Omental fat pad (tissue), 3 donors: ENCODE measurements at regions not wholly inside any gene's neighbourhood (a gene's known extent, or its start where the extent isn't known, plus 50 kb on each side); places are given as distances from the start of the nearest gene placed in this dataset.

Experiments used
- ATAC-seq: fragments of 150-250 bp; one replicate; pipeline ENCODE4 v1.9.1; 2016; ENCODE audit warnings: mild to moderate bottlenecking, moderate library complexity; ENCODE audit not compliant: low FRiP score
- DNase-seq: peaks from one replicate; pipeline ENCODE4 v3.0.0-alpha.2; 2019; ENCODE audit warnings: low spot score
- TF ChIP-seq, protein P1 (sequence below), 3 donors: fragments of 450-650 bp; IDR thresholded peaks; one replicate each; pipeline ENCODE4 v1.5.1; 2016 to 2017; ENCODE audit warnings: antibody characterized with exemption in 3 of 3, mild to moderate bottlenecking in 3 of 3, moderate library complexity in 2 of 3

DNA sequence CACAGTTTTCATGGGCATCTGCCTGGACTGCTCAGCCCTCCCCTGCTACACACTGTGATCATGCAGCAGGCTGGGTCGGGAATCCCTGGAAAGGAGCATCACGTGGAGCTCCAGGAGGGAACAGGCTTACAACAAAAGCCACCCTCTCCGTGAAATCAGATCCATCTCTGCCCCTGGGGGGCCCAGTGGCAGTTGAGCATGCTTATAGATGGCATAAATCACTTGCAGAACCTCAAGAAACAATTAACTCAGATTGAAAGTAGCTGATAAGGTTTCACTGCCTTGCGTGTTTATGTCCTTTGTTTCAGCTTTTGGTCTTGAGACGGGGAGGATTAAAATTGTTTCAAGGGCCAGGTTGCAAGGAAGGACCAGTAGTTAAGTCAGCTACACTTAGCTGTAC, 354.8 kb upstream of the MEIS1 start:
- DNase-seq (no peak), ATAC-seq (no peak)
- TF ChIP-seq, protein P1, sequence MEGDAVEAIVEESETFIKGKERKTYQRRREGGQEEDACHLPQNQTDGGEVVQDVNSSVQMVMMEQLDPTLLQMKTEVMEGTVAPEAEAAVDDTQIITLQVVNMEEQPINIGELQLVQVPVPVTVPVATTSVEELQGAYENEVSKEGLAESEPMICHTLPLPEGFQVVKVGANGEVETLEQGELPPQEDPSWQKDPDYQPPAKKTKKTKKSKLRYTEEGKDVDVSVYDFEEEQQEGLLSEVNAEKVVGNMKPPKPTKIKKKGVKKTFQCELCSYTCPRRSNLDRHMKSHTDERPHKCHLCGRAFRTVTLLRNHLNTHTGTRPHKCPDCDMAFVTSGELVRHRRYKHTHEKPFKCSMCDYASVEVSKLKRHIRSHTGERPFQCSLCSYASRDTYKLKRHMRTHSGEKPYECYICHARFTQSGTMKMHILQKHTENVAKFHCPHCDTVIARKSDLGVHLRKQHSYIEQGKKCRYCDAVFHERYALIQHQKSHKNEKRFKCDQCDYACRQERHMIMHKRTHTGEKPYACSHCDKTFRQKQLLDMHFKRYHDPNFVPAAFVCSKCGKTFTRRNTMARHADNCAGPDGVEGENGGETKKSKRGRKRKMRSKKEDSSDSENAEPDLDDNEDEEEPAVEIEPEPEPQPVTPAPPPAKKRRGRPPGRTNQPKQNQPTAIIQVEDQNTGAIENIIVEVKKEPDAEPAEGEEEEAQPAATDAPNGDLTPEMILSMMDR (IDR thresholded peaks at IDR 0.05), result no peak

- ATAC-seq (no peak), DNase-seq (no peak)
- TF ChIP-seq, protein P1 (IDR thresholded peaks at IDR 0.05), result no peak
These were observed 361.8 kb upstream of the MEIS1 start for GRCh38 chr2:66073172-66073571.

DNA sequence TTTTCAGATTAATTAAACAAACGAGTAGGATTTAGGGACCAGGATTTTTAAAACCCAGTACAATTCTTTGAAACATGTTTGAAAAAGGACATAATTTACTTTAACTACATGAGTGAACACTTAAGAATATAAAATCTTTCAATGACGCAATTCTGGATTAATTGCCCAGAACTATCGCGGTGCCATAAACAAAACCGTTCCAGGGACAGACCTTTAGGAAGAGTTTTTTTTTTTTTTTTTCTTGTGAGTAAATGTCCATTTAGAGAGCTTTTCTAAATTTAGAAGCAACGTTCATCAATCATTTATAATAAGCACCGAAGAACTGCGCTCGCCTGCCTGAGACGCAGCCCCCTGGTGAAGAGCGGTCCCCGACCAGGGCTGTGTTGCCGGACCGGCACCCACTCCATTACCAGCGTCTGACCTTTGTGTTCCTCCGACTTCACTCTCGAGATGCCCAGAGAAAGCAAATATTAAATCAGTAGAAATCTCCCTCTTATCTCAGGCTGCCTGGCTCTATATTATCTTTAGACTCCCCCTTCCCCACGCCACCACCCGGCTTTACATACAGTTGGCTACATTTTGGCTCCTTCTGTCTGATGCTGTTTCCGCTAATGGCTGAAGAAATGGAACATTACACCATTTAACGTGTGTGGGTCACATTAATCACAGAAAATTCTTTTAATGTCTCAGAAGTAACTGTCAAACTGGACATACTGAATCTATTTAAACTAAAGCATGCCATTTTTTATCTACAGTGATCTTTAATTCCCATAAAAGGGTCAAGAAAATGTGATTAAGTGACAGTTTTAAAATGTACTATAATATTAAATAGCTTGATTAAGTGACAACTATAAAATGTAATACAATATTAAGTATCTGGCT, 364.0 kb upstream of the MEIS1 start:
- TF ChIP-seq, protein P1 (IDR thresholded peaks at IDR 0.05), result no peak
- no peak for ATAC-seq
- DNase-seq, result no peak

GRCh38 chr2:66069937-66070720, 364.8 kb upstream of the MEIS1 start:
- no peak for DNase-seq
- TF ChIP-seq, protein P1 (IDR thresholded peaks at IDR 0.05), result no peak
- ATAC-seq, result no peak

- DNase-seq (no peak), ATAC-seq (no peak)
- TF ChIP-seq, protein P1 (IDR thresholded peaks at IDR 0.05), result no peak
These were observed 368.9 kb upstream of the MEIS1 start for GRCh38 chr2:66066032-66066431.

DNA sequence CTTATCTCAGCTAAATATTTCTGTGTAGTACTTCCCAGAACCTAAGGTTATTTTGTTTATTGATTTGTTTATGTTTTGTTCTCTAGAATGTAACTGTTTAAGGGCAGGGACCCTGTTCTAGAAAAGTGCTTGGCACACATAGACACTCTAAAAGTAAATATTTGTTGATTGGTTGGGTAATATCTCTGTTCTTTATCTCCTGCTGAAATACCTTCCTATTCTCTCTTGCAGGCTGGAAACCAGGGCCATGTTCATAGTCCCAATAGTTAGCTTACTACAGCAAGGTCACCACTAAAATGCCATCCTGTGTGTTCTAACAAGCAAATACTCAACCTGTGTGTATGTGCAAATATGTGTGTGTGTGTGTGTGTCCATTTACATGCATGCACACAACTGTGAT, 375.6 kb upstream of the MEIS1 start:
- DNase-seq (no peak), ATAC-seq (no peak)
- TF ChIP-seq, protein P1 (IDR thresholded peaks at IDR 0.05), result no peak
